CD14-positive monocyte (primary cell): ENCODE measurements at regions not wholly inside any gene's neighbourhood (a gene's known extent, or its start where the extent isn't known, plus 50 kb on each side); places are given as distances from the start of the nearest gene placed in this dataset.

Experiments
- DNase-seq, 3 donors: peaks; one replicate each; pipeline ENCODE4 v3.0.0-alpha.2; 2011 to 2022
- H2AFZ ChIP-seq: 2 replicates; pipeline ENCODE4 v1.6.0; 2012; ENCODE audit warnings: mild to moderate bottlenecking, low read depth, low read length, inconsistent platforms; ENCODE audit not compliant: insufficient read depth, poor library complexity, severe bottlenecking
- H3K27ac ChIP-seq, 2 donors: 1 replicate in 1 of 2; 2 replicates in 1 of 2; pipeline ENCODE4 v1.5.1; 2012 to 2013; ENCODE audit warnings: low read length in 2 of 2, control low read depth in 1 of 2, inconsistent platforms in 1 of 2, low read depth in 1 of 2, mild to moderate bottlenecking in 1 of 2
- H3K27me3 ChIP-seq, 2 donors: one replicate each; pipeline versions ENCODE4 v1.6.0 to v1.6.1; 2011 to 2013; ENCODE audit warnings: low read length in 2 of 2; ENCODE audit not compliant: control insufficient read depth in 2 of 2, insufficient read depth in 2 of 2
- H3K36me3 ChIP-seq, 2 donors: replicated peaks in 1 of 2; 1 replicate in 1 of 2; 2 replicates in 1 of 2; pipeline versions ENCODE4 v1.5.1 to v1.6.1; 2012 to 2013; ENCODE audit warnings: low read length in 2 of 2, control low read depth in 1 of 2, inconsistent platforms in 1 of 2, mild to moderate bottlenecking in 1 of 2; ENCODE audit not compliant: insufficient read depth in 2 of 2, control insufficient read depth in 1 of 2
- H3K4me1 ChIP-seq, 2 donors: 1 replicate in 1 of 2; 2 replicates in 1 of 2; pipeline versions ENCODE4 v1.5.1 to v1.6.1; 2012 to 2013; ENCODE audit warnings: low read length in 2 of 2, control low read depth in 1 of 2, inconsistent platforms in 1 of 2, mild to moderate bottlenecking in 1 of 2, moderate library complexity in 1 of 2; ENCODE audit not compliant: insufficient read depth in 2 of 2, control insufficient read depth in 1 of 2
- H3K4me2 ChIP-seq: replicated peaks from 2 replicates; pipeline ENCODE3; 2012; ENCODE audit warnings: low read length, moderate library complexity, mild to moderate bottlenecking; ENCODE audit not compliant: poor library complexity, severe bottlenecking; ENCODE audit errors: extremely low read depth
- H3K4me3 ChIP-seq, 3 experiments: fragments of 200-600 bp in 1 of 3; sonication (generic) in 1 of 3; replicated peaks in 1 of 3; 1 replicate in 2 of 3; 2 replicates in 1 of 3; pipeline ENCODE4 v1.5.1; 2011 to 2013; ENCODE audit warnings: low read length in 3 of 3, mild to moderate bottlenecking in 3 of 3, control low read depth in 2 of 3, low read depth in 2 of 3, inconsistent platforms in 1 of 3, moderate library complexity in 1 of 3
- H3K79me2 ChIP-seq: 2 replicates; pipeline ENCODE4 v1.6.0; 2012; ENCODE audit warnings: mild to moderate bottlenecking, control low read depth, inconsistent platforms, low read length, moderate library complexity; ENCODE audit not compliant: insufficient read depth
- H3K9ac ChIP-seq: 2 replicates; pipeline ENCODE4 v1.6.0; 2017; ENCODE audit warnings: low read length, mild to moderate bottlenecking; ENCODE audit not compliant: insufficient read depth, poor library complexity, severe bottlenecking
- H3K9me3 ChIP-seq, 2 donors: replicated peaks in 1 of 2; 1 replicate in 1 of 2; 2 replicates in 1 of 2; pipeline versions ENCODE4 v1.5.1 to v1.6.1; 2012 to 2013; ENCODE audit warnings: low read length in 2 of 2, control low read depth in 1 of 2; ENCODE audit not compliant: control insufficient read depth in 1 of 2, insufficient read depth in 1 of 2
- H4K20me1 ChIP-seq: 2 replicates; pipeline ENCODE4 v1.6.0; 2012; ENCODE audit warnings: mild to moderate bottlenecking, low read length, control low read depth, moderate library complexity; ENCODE audit not compliant: insufficient read depth
- H3K27ac Mint-ChIP-seq, 7 donors: one replicate each; pipeline ENCODE4 v1.8.0; 2020; ENCODE audit warnings: mild to moderate bottlenecking in 7 of 7, mixed read lengths in 7 of 7, moderate library complexity in 6 of 7, inconsistent platforms in 2 of 7
- H3K27me3 Mint-ChIP-seq, 3 donors: one replicate each; pipeline ENCODE4 v1.8.0; 2021 to 2022; ENCODE audit warnings: low read depth in 3 of 3, mild to moderate bottlenecking in 3 of 3, mixed read lengths in 3 of 3, moderate library complexity in 3 of 3, inconsistent platforms in 1 of 3
- H3K36me3 Mint-ChIP-seq, 2 donors: one replicate each; pipeline ENCODE4 v1.8.0; 2020; ENCODE audit warnings: mixed read lengths in 2 of 2, inconsistent platforms in 1 of 2, mild to moderate bottlenecking in 1 of 2
- H3K4me1 Mint-ChIP-seq: one replicate; pipeline ENCODE4 v1.8.0; 2020; ENCODE audit warnings: mild to moderate bottlenecking, mixed read lengths
- H3K4me3 Mint-ChIP-seq, 2 donors: one replicate each; pipeline ENCODE4 v1.8.0; 2020; ENCODE audit warnings: mild to moderate bottlenecking in 2 of 2, mixed read lengths in 2 of 2, moderate library complexity in 1 of 2
- H3K9me3 Mint-ChIP-seq, 7 donors: one replicate each; pipeline ENCODE4 v1.8.0; 2020 to 2022; ENCODE audit warnings: mixed read lengths in 7 of 7, mild to moderate bottlenecking in 6 of 7, moderate library complexity in 6 of 7, inconsistent platforms in 2 of 7
- CTCF ChIP-seq: fragments of 200-600 bp; IDR thresholded peaks from one replicate; pipeline ENCODE4 v1.8.0; 2022; ENCODE audit warnings: antibody characterized with exemption, mild to moderate bottlenecking
- WGBS: methylation state at CpG from one replicate; pipeline ENCODE4 v1.1.5; 2013; ENCODE audit warnings: missing lambda C conversion rate; ENCODE audit not compliant: insufficient coverage; 5-methylcytosine and 5-hydroxymethylcytosine counted together
- intact Hi-C, 2 donors: fragments of 100-400 bp; cut with micrococcal nuclease; formaldehyde crosslinking; loops; one replicate each; pipeline versions ENCODE4 v1.15.0 to v1.15.1; 2023

GRCh38 chr17:13874134-13874533, 195.2 kb upstream of the COX10 start:
- Histone ChIP-seq H3K36me3 (no peaks in the 10 kb centered on the region), H3K79me2 (no peaks in the 10 kb centered on the region), H3K27ac (no peak overlapping the region), H2AFZ (no peak overlapping the region), H3K4me1 (no peaks in the 10 kb centered on the region), H3K4me2 (no peak overlapping the region), H3K9ac (no peak overlapping the region), H3K27me3 (no peaks in the 10 kb centered on the region), H3K4me3 (no peak overlapping the region), H3K9me3 (no peaks in the 10 kb centered on the region), H4K20me1 (no peaks in the 10 kb centered on the region)
- no peaks in the 10 kb centered on the region for H3K4me1 Mint-ChIP-seq
- intact Hi-C loops = no loop called here
- H3K36me3 Mint-ChIP-seq = no peaks in the 10 kb centered on the region
- H3K9me3 Mint-ChIP-seq = peaks cover 0 to 9% (median 5%) of the 10 kb centered on the region in 7 donors
- peaks cover 0 to 10% (median under 1%) of the 10 kb centered on the region in 3 donors for H3K27me3 Mint-ChIP-seq
- WGBS = no CpG with 5 or more reads among the region's 3 CpGs
- no peak for TF ChIP-seq CTCF
- no peak for DNase-seq
- no peak overlapping the region for H3K4me3 Mint-ChIP-seq
- H3K27ac Mint-ChIP-seq = no peak overlapping the region

- H3K27ac Mint-ChIP-seq = peak overlapping the region in 1 of 7 donors; percentile 21
- H3K27ac ChIP-seq = no peak overlapping the region
- TF ChIP-seq CTCF = no peak
- no peaks in the 10 kb centered on the region for H3K79me2 ChIP-seq
- no peaks in the 10 kb centered on the region for H3K36me3 Mint-ChIP-seq
- H3K36me3 ChIP-seq = no peaks in the 10 kb centered on the region
- WGBS = 63% methylated on average over 1 of the region's 1 CpG
- H3K4me1 ChIP-seq = no peaks in the 10 kb centered on the region
- H3K4me3 Mint-ChIP-seq = no peak overlapping the region
- no peak for DNase-seq
- H3K4me3 ChIP-seq = no peak overlapping the region
- H4K20me1 ChIP-seq = no peaks in the 10 kb centered on the region
- H3K9ac ChIP-seq = no peak overlapping the region
- H3K9me3 Mint-ChIP-seq = peaks cover 0 to 9% (median 5%) of the 10 kb centered on the region in 7 donors
- no peaks in the 10 kb centered on the region for H3K4me1 Mint-ChIP-seq
- H3K9me3 ChIP-seq = peaks cover 0 to under 1% of the 10 kb centered on the region in 2 donors
- no peak overlapping the region for H2AFZ ChIP-seq
- intact Hi-C loops = no loop called here
- peaks cover 0 to 6% (median 1%) of the 10 kb centered on the region in 3 donors for H3K27me3 Mint-ChIP-seq
- H3K27me3 ChIP-seq = no peaks in the 10 kb centered on the region
- H3K4me2 ChIP-seq = no peak overlapping the region
Observed at GRCh38 chr17:13874817-13875216, 194.5 kb upstream of the COX10 start.
